Spleen (tissue), 11 donors: ENCODE measurements at regions not wholly inside any gene's neighbourhood (a gene's known extent, or its start where the extent isn't known, plus 50 kb on each side); places are given as distances from the start of the nearest gene placed in this dataset.

ENCODE experiments used
- DNase-seq: peaks from one replicate; pipeline ENCODE4 v3.0.0-alpha.2; 2020
- H3K27ac ChIP-seq, 8 donors: fragments of 200-600 bp; sonication (generic) in 7 of 8; 1 replicate in 4 of 8; 2 replicates in 4 of 8; pipeline versions ENCODE4 v1.5.0 to v1.8.0; 2016 to 2021; ENCODE audit warnings: inconsistent platforms in 4 of 8, mild to moderate bottlenecking in 4 of 8, moderate library complexity in 1 of 8
- H3K27me3 ChIP-seq, 7 donors: fragments of 200-600 bp; sonication (generic) in 6 of 7; replicated peaks in 1 of 7; 1 replicate in 4 of 7; 2 replicates in 3 of 7; pipeline versions ENCODE4 v1.5.0 to v1.8.0; 2016 to 2021; ENCODE audit warnings: inconsistent platforms in 3 of 7, mild to moderate bottlenecking in 1 of 7
- H3K36me3 ChIP-seq, 6 donors: fragments of 200-600 bp; sonication (generic) in 5 of 6; 1 replicate in 4 of 6; 2 replicates in 2 of 6; pipeline versions ENCODE4 v1.5.0 to v1.8.0; 2016 to 2021; ENCODE audit warnings: inconsistent platforms in 2 of 6
- H3K4me1 ChIP-seq, 6 donors: fragments of 200-600 bp; sonication (generic) in 5 of 6; 1 replicate in 3 of 6; 2 replicates in 3 of 6; pipeline versions ENCODE4 v1.5.0 to v1.8.0; 2016 to 2021; ENCODE audit warnings: inconsistent platforms in 3 of 6
- H3K4me3 ChIP-seq, 8 donors: fragments of 200-600 bp; sonication (generic) in 7 of 8; 1 replicate in 4 of 8; 2 replicates in 4 of 8; pipeline versions ENCODE4 v1.5.0 to v1.8.0; 2016 to 2021; ENCODE audit warnings: inconsistent platforms in 4 of 8, mild to moderate bottlenecking in 4 of 8, moderate library complexity in 2 of 8
- H3K9me3 ChIP-seq, 8 donors: fragments of 200-600 bp; sonication (generic) in 7 of 8; 1 replicate in 4 of 8; 2 replicates in 4 of 8; pipeline versions ENCODE4 v1.5.0 to v1.8.0; 2016 to 2021; ENCODE audit warnings: inconsistent platforms in 4 of 8
- CTCF ChIP-seq, 11 experiments: fragments of 200-600 bp in 7 of 11; fragments of 450-650 bp in 4 of 11; sonication (generic) in 4 of 11; IDR thresholded peaks in 8 of 11; conservative IDR thresholded peaks in 3 of 11; 1 replicate in 7 of 11; 2 replicates in 4 of 11; pipeline versions ENCODE4 v1.4.0 to v1.8.0; 2016 to 2021; ENCODE audit warnings: antibody characterized with exemption in 11 of 11, inconsistent platforms in 4 of 11, mild to moderate bottlenecking in 1 of 11
- POLR2A ChIP-seq, 3 donors: fragments of 450-650 bp; IDR thresholded peaks; one replicate each; pipeline ENCODE4 v1.5.1; 2017; ENCODE audit warnings: antibody characterized with exemption in 3 of 3, mild to moderate bottlenecking in 1 of 3
- POLR2AphosphoS5 ChIP-seq, 3 donors: sonication (generic); formaldehyde crosslinking; IDR thresholded peaks; one replicate each; pipeline ENCODE4 v1.5.1; 2017; ENCODE audit warnings: antibody characterized with exemption in 3 of 3
- WGBS, 5 donors: extraction: QIAGEN DNeasy Blood & Tissue Kit in 3 of 5; methylation state at CpG; one replicate each; pipeline versions ENCODE4 v1.1.5 to v1.1.7; 2013 to 2018; 5-methylcytosine and 5-hydroxymethylcytosine counted together
- intact Hi-C: fragments of 100-400 bp; cut with DNase I; formaldehyde crosslinking; loops from one replicate; pipeline ENCODE4 v1.15.0; 2023; ENCODE audit warnings: low total_unique reads
- donor health status: healthy with polysubstance abuse.
- donor health status: DM: no; HTN: no; CAD: no; lungs with moderate emphysema.
- donor health status: DM: no; HTN: no; CAD: no.
- donor health status: Bipolar disorder and iron deficiency.
- donor health status: healthy.
- donor health status: DM: no; HTN: no; CAD: no.
- donor health status: DM: yes; HTN: yes; CAD: no.

GRCh38 chr1:4006676-4007374 lies 106.8 kb upstream of the C1orf174 start:
- H3K4me1 ChIP-seq: no peaks in the 10 kb centered on the region
- TF ChIP-seq POLR2AphosphoS5 (IDR thresholded peaks at IDR 0.05) (no peak), CTCF (IDR thresholded peaks at IDR 0.05 in 8 of 11, conservative IDR thresholded peaks at IDR 0.05 in 3 of 11) (no peak), POLR2A (IDR thresholded peaks at IDR 0.05) (no peak)
- no peak for DNase-seq

GRCh38 chr1:4010284-4010683 lies 110.2 kb upstream of the C1orf174 start:
- Histone ChIP-seq H3K27me3 (peaks cover 0 to 16% (median 0%) of the 10 kb centered on the region in 7 donors), H3K4me1 (no peaks in the 10 kb centered on the region), H3K27ac (no peak overlapping the region), H3K36me3 (no peaks in the 10 kb centered on the region), H3K4me3 (no peak overlapping the region), H3K9me3 (peaks cover 5 to 40% (median 28%) of the 10 kb centered on the region in 8 donors)
- DNase-seq: no peak
- no peak for TF ChIP-seq POLR2A (IDR thresholded peaks at IDR 0.05)
- WGBS, 5 donors: 70 to 90% (median 80%) methylated on average over 4 to 7 of the region's 7 CpGs
- intact Hi-C loops: no loop called here

More at GRCh38 chr1:4006676-4007374, 106.8 kb upstream of the C1orf174 start:
- H3K27me3 ChIP-seq: peaks cover 0 to 28% (median 0%) of the 10 kb centered on the region in 7 donors
- WGBS, 5 donors: 53 to 67% (median 61%) methylated on average over 5 to 7 of the region's 7 CpGs
- intact Hi-C loops: no loop called here
- H3K4me3 ChIP-seq: no peak overlapping the region
- H3K36me3 ChIP-seq: no peaks in the 10 kb centered on the region
- peaks cover 5 to 40% (median 28%) of the 10 kb centered on the region in 8 donors for H3K9me3 ChIP-seq
- peak overlapping the region in 7 of 8 donors; percentile 27 to 84 (median 64) for H3K27ac ChIP-seq

GRCh38 chr1:4010814-4011605 lies 110.9 kb upstream of the C1orf174 start:
- 60 to 77% (median 71%) methylated on average over 24 to 25 of the region's 25 CpGs for WGBS, 5 donors
- Histone ChIP-seq H3K9me3 (peaks cover 5 to 39% (median 28%) of the 10 kb centered on the region in 8 donors), H3K36me3 (no peaks in the 10 kb centered on the region), H3K4me3 (no peak overlapping the region), H3K4me1 (no peaks in the 10 kb centered on the region), H3K27me3 (peaks cover 0 to 16% (median 0%) of the 10 kb centered on the region in 7 donors), H3K27ac (no peak overlapping the region)
- DNase-seq: no peak
- TF ChIP-seq POLR2A (IDR thresholded peaks at IDR 0.05) (no peak), POLR2AphosphoS5 (IDR thresholded peaks at IDR 0.05) (no peak), CTCF (IDR thresholded peaks at IDR 0.05 in 8 of 11, conservative IDR thresholded peaks at IDR 0.05 in 3 of 11) (no peak)
- intact Hi-C loops: no loop called here

DNA sequence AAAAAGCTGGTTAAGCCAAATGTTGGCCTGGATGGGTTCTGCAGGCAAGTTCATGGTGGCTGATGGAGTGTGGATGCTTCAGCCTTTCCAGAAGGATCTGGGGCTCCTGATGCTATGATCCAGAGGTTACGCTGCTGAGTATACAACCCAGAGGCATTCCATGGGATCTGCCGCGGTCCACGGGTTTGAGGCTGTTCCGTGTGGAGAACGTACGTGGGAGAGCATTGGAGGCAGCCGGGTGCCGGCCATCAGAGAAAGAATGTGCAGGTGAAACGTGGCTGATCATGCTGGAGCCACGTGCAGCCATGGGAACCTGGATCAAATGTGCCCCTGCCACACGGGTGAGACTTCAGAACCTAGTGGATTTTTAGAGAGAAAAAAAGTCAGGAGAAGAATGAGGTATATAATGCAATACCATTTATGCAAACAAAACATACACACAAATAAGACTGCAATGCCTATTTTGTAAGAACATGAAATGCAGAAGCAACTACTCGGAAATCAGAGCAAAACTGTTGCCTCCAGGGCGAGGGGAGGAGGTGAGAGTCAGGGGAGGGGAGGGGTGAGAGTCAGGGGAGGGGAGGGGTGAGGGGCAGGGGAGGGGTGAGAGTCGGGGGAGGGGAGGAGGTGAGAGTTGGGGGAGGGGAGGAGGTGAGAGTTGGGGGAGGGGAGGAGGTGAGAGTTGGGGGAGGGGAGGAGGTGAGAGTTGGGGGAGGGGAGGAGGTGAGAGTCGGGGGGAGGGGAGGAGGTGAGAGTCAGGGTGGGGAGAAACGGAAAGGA lies 116.5 kb upstream of the C1orf174 start:
- H3K9me3 ChIP-seq: no peaks in the 10 kb centered on the region
- H3K4me3 ChIP-seq: no peak overlapping the region
- H3K4me1 ChIP-seq: no peaks in the 10 kb centered on the region
- H3K36me3 ChIP-seq: no peaks in the 10 kb centered on the region
- no peak for TF ChIP-seq CTCF (IDR thresholded peaks at IDR 0.05 in 8 of 11, conservative IDR thresholded peaks at IDR 0.05 in 3 of 11)
- no peak for TF ChIP-seq POLR2AphosphoS5 (IDR thresholded peaks at IDR 0.05)
- TF ChIP-seq POLR2A (IDR thresholded peaks at IDR 0.05): no peak
- peaks cover 0 to 24% (median 0%) of the 10 kb centered on the region in 7 donors for H3K27me3 ChIP-seq
- WGBS, 5 donors: 72 to 77% (median 76%) methylated on average over 16 to 17 of the region's 17 CpGs
- H3K27ac ChIP-seq: no peak overlapping the region
- no peak for DNase-seq
- intact Hi-C loops: no loop called here
